ENCODE measurements at regions not wholly inside any gene's neighbourhood (a gene's known extent, or its start where the extent isn't known, plus 50 kb on each side); places are given as distances from the start of the nearest gene placed in this dataset.
A peak's percentile ranks its signal among the peaks of the same experiment; 100 is the strongest.

GRCh38 chr11:11192541-11192940 lies 160.5 kb downstream of the CSNK2A3 start:
- ATAC-seq (ENCODE audit: insufficient number of reproducible peaks, low FRiP score, low read depth) (no peak), DNase-seq (ENCODE audit: low spot score) (no peak)
- no peak for TF ChIP-seq CTCF (IDR thresholded peaks at IDR 0.05)
- Histone ChIP-seq H3K36me3 (no peaks in the 10 kb centered on the region), H3K4me3 (no peak overlapping the region), H3K4me1 (ENCODE audit: control insufficient read depth in 1 of 2, low read depth in 2 of 2) (no peaks in the 10 kb centered on the region), H3K27me3 (replicated peaks; ENCODE audit: insufficient read depth) (no peaks in the 10 kb centered on the region), H3K27ac (no peak overlapping the region), H3K9me3 (peaks cover 3% of the 10 kb centered on the region)

DNA sequence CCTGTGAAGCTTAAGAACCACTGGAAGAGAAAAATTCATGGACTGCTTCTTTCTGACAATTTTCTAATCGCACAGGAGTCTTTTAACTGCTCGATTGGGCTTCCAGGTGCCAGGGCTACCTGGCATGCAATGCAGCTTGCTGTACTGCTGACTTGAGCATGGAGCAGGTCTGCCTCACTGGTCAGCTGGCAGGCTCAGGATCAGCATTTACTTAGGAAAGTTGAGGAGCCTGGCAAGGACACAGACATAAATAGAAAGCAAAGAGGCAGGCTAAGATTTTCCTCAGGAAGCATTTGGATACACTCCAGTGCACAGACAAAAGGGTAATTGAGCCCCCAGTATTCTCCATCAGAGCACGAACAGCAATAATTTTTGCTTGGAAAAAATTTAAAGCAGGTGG lies 163.5 kb downstream of the CSNK2A3 start:
- no peak for TF ChIP-seq CTCF (IDR thresholded peaks at IDR 0.05)
- Histone ChIP-seq H3K4me1 (ENCODE audit: control insufficient read depth in 1 of 2, low read depth in 2 of 2) (no peaks in the 10 kb centered on the region), H3K36me3 (no peaks in the 10 kb centered on the region), H3K27me3 (replicated peaks; ENCODE audit: insufficient read depth) (no peaks in the 10 kb centered on the region), H3K9me3 (peaks cover 3% of the 10 kb centered on the region), H3K27ac (no peak overlapping the region), H3K4me3 (no peak overlapping the region)
- ATAC-seq (ENCODE audit: insufficient number of reproducible peaks, low FRiP score, low read depth): no peak
- DNase-seq (ENCODE audit: low spot score): no peak

DNA sequence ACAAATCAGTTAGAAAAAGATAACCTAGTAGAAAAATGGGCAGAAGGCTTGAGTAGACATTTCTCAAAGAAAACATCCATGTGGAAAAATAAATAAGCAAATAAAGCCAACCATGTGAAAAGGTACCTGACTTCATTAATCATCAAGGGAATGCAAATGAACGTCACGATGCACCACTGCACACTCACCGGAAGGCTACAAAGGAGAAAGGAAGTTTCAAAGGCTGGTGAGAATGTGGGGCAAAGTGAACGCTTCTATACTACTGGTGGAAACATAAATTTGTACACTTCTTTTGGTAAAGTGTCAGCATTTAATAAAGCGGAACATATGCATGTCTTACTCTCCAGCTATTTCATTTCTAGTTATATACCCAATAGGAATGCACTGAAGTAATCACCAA lies 166.8 kb downstream of the CSNK2A3 start:
- H3K27me3 ChIP-seq (replicated peaks; ENCODE audit: insufficient read depth): no peaks in the 10 kb centered on the region
- H3K4me3 ChIP-seq: no peak overlapping the region
- no peak for ATAC-seq (ENCODE audit: insufficient number of reproducible peaks, low FRiP score, low read depth)
- H3K9me3 ChIP-seq: peaks cover 3% of the 10 kb centered on the region
- H3K27ac ChIP-seq: no peak overlapping the region
- DNase-seq (ENCODE audit: low spot score): no peak
- H3K36me3 ChIP-seq: no peaks in the 10 kb centered on the region
- no peak for TF ChIP-seq CTCF (IDR thresholded peaks at IDR 0.05)
- H3K4me1 ChIP-seq (ENCODE audit: control insufficient read depth in 1 of 2, low read depth in 2 of 2): no peaks in the 10 kb centered on the region

DNA sequence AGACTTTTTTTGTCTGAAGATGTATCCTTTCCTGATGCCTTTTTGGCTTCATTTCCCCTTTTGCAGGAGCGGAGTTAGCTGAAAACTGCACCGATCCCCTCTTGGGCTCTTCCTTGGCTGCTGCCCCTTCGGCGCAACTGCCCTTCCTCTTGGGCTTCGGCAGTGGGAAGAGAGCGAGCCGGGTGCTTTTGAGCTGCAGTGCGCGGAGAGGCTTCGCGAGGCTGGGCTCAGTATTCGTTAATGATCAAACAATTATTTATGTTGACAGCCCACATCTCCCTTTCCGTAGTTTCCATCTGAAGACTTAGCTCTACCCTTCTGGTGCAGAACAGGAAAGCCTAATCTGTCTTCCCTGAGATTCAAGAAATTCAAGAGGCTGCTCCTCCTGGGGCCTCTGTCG lies 170.8 kb downstream of the CSNK2A3 start:
- no peak for TF ChIP-seq CTCF (IDR thresholded peaks at IDR 0.05)
- Histone ChIP-seq H3K36me3 (no peaks in the 10 kb centered on the region), H3K27ac (no peak overlapping the region), H3K9me3 (no peaks in the 10 kb centered on the region), H3K4me3 (no peak overlapping the region), H3K27me3 (replicated peaks; ENCODE audit: insufficient read depth) (no peaks in the 10 kb centered on the region), H3K4me1 (ENCODE audit: control insufficient read depth in 1 of 2, low read depth in 2 of 2) (no peaks in the 10 kb centered on the region)
- DNase-seq (ENCODE audit: low spot score) (no peak), ATAC-seq (ENCODE audit: insufficient number of reproducible peaks, low FRiP score, low read depth) (no peak)

- ATAC-seq (ENCODE audit: insufficient number of reproducible peaks, low FRiP score, low read depth): no peak
- Histone ChIP-seq H3K27ac (peak overlapping the region in 1 of 2 donors; percentile 24), H3K4me3 (no peak overlapping the region), H3K9me3 (no peaks in the 10 kb centered on the region), H3K36me3 (no peaks in the 10 kb centered on the region), H3K27me3 (replicated peaks; ENCODE audit: insufficient read depth) (no peaks in the 10 kb centered on the region), H3K4me1 (ENCODE audit: control insufficient read depth in 1 of 2, low read depth in 2 of 2) (no peaks in the 10 kb centered on the region)
- TF ChIP-seq CTCF (IDR thresholded peaks at IDR 0.05): no peak
- DNase-seq (ENCODE audit: low spot score): no peak
Measured at GRCh38 chr11:11178671-11179638, 174.1 kb downstream of the CSNK2A3 start.
